Activated T-cell treated with anti-CD3 and anti-CD28 coated beads for 48 hours (primary cell): ENCODE measurements at regions not wholly inside any gene's neighbourhood (a gene's known extent, or its start where the extent isn't known, plus 50 kb on each side); places are given as distances from the start of the nearest gene placed in this dataset.

Experiments
- DNase-seq: peaks from one replicate; pipeline ENCODE4 v3.0.0-alpha.2; 2020; ENCODE audit warnings: low read depth

DNA sequence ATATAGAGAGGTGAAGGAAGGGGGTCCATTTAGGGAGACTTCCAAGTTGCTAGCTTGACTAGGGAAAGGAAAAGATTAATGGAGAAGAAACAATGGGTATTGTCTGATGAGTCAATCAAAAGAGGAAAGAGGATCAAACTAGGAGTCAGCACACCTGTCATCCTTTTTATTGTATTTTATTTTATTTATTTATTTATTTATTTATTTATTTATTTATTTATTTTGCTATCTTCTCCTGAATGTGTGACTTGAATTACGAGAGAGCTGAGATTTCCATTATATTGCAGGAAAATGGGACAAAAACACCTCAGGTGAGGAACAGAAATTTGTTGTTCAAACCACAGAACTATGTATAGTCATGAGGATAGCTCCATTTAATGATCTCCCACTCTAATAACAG is 58.9 kb downstream of the NUDT11 start:
- no peak for DNase-seq

GRCh38 chrX:51435101-51435500 is 61.3 kb downstream of the NUDT11 start:
- DNase-seq: no peak

GRCh38 chrX:51421972-51422597 is 74.3 kb downstream of the NUDT11 start:
- no peak for DNase-seq

- no peak for DNase-seq
Observed at GRCh38 chrX:51420610-51421009, 75.8 kb downstream of the NUDT11 start.

DNA sequence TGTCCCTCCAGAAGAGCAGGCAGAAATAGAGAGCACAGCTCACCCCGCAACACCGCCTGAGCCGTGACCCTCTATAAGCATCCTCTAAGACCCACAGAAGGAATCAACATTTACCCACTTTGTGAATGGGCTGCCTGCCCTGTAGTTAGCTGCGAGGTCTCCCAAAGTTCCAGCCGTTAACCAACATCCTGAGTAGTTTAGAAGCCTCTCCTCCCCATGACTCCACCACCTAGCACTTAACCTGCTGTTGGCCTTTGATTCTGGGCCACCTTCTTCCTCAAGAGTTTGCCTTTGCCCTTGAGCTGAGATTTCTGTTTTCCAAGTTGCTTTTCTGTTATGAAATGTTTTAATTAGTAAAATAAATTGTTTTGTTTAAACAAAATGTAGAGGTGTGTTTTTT is 75.8 kb downstream of the NUDT10 start:
- no peak for DNase-seq

DNA sequence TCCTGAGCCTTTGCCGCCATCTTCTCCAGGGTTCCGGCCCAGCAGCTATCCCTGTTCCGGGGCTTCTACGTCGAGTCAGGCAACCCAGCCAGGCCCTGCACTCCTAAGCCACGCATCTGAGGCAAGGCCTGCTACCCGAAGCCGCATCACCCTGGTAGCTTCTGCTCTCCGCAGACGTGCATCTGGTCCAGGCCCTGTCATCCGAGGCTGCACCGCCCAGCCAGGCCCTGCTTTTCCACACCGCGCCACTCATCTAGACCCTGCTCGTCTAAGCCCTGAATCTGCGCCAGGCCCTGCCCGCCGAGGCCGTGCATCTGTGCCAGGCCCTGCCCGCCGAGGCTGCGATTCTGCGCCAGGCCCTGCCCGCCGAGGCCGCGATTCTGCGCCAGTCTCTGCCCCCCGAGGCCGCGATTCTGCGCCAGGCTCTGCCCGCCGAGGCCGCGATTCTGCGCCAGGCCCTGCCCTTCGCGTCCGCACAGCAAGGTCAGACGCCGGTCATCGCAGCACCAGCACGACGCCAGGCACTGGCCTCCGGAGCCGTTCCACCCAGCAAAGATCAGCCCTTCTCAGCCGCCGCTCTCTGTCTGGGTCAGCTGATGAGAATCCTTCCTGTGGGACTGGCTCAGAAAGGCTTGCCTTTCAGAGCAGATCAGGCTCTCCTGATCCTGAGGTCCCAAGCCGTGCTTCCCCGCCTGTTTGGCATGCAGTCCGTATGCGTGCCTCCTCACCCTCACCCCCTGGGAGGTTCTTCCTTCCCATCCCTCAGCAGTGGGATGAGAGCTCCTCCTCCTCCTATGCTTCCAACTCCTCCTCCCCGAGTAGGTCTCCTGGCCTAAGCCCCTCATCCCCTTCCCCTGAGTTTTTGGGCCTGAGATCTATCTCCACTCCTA is 75.1 kb downstream of the NUDT10 start:
- no peak for DNase-seq

- DNase-seq: no peak
Observed at GRCh38 chrX:51406688-51407519, 74.3 kb downstream of the NUDT10 start.

DNA sequence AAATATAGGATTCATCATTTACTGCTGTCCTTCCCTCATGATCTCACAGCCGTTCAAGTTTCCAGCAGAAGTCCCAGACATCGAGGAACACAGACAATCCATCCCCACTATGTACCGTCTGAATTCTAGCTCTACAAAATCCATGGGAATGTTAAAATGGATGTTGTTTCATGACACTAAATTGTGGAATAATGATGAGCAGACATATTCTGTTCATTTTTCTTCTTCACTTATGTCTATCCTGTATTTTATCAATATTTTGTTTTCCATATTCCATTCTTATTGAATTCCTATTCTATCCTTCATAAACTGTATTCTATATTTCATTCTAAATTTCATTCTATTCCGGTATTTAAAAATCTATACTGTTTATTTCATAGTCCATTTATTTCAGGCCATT is 71.8 kb downstream of the NUDT10 start:
- no peak for DNase-seq

- peak; percentile 43 for DNase-seq
Observed at GRCh38 chrX:51395810-51396728, 63.4 kb downstream of the NUDT10 start.

DNA sequence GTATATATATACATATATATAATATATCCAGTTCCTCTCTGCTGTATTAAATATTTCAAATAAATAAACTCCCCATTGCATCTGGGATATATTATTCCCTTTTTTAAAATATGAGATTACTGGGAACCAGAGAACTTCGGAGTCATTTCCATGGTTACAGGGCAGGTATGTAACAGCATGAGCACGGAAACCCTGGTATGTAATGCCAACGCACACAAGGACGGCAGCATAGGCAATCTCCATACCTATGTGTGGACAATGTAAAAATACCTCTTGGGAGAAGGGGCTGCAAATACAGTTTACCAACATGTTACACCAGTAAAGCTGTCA is 62.8 kb downstream of the NUDT10 start:
- no peak for DNase-seq
